ENCODE measurements at regions not wholly inside any gene's neighbourhood (a gene's known extent, or its start where the extent isn't known, plus 50 kb on each side); places are given as distances from the start of the nearest gene placed in this dataset.

GRCh38 chr18:73597832-73598615 lies 549.6 kb downstream of the FBXO15 start:
- ATAC-seq = no peak; the same call in 2 of the 3 replicates
- TF ChIP-seq TOX (CRISPR knock-in tag; IDR thresholded peaks at IDR 0.05; ENCODE audit: borderline replicate concordance) (no peak), TCF4 (CRISPR knock-in tag; IDR thresholded peaks at IDR 0.05; ENCODE audit: borderline replicate concordance) (no peak), GLIS3 (CRISPR knock-in tag; IDR thresholded peaks at IDR 0.05) (no peak)

GRCh38 chr18:73594749-73595148 lies 552.9 kb downstream of the FBXO15 start:
- ATAC-seq = no peak
- TF ChIP-seq ZNF70 (CRISPR knock-in tag; IDR thresholded peaks at IDR 0.05) (no peak), PPARA (CRISPR knock-in tag; IDR thresholded peaks at IDR 0.05; ENCODE audit: borderline replicate concordance) (no peak), RARB (CRISPR knock-in tag; IDR thresholded peaks at IDR 0.05) (no peak), GLIS3 (CRISPR knock-in tag; IDR thresholded peaks at IDR 0.05) (no peak), ZFP30 (CRISPR knock-in tag; IDR thresholded peaks at IDR 0.05) (no peak), SNAI2 (CRISPR knock-in tag; IDR thresholded peaks at IDR 0.05) (no peak), TCF4 (CRISPR knock-in tag; IDR thresholded peaks at IDR 0.05; ENCODE audit: borderline replicate concordance) (no peak)

- TF ChIP-seq PATZ1 (CRISPR knock-in tag; IDR thresholded peaks at IDR 0.05; ENCODE audit: borderline replicate concordance) = no peak
- no peak for TF ChIP-seq ZNF8 (CRISPR knock-in tag; IDR thresholded peaks at IDR 0.05)
- TF ChIP-seq ZFP30 (CRISPR knock-in tag; IDR thresholded peaks at IDR 0.05) = no peak
- TF ChIP-seq PPARA (CRISPR knock-in tag; IDR thresholded peaks at IDR 0.05; ENCODE audit: borderline replicate concordance) = no peak
- TF ChIP-seq RARB (CRISPR knock-in tag; IDR thresholded peaks at IDR 0.05) = no peak
- no peak for TF ChIP-seq ZNF70 (CRISPR knock-in tag; IDR thresholded peaks at IDR 0.05)
- no peak for TF ChIP-seq GLIS3 (CRISPR knock-in tag; IDR thresholded peaks at IDR 0.05)
- TF ChIP-seq ZC3H10 (CRISPR knock-in tag; IDR thresholded peaks at IDR 0.05) = no peak
- TF ChIP-seq CREB5 (CRISPR knock-in tag; IDR thresholded peaks at IDR 0.05; ENCODE audit: low read depth) = no peak
- ATAC-seq = no peak
Observed at GRCh38 chr18:73593207-73593606, 554.4 kb downstream of the FBXO15 start.

GRCh38 chr18:73590950-73591349 lies 556.7 kb downstream of the FBXO15 start:
- TF ChIP-seq ESRRG (CRISPR knock-in tag; IDR thresholded peaks at IDR 0.05) = no peak
- no peak for ATAC-seq

GRCh38 chr18:73579698-73580097 lies 567.9 kb downstream of the FBXO15 start:
- no peak for ATAC-seq
- no peak for TF ChIP-seq ZFP3 (CRISPR knock-in tag; IDR thresholded peaks at IDR 0.05)
- TF ChIP-seq CSRNP3 (CRISPR knock-in tag; IDR thresholded peaks at IDR 0.05) = no peak
- TF ChIP-seq TOX (CRISPR knock-in tag; IDR thresholded peaks at IDR 0.05; ENCODE audit: borderline replicate concordance) = no peak
- no peak for TF ChIP-seq BACH2 (CRISPR knock-in tag; IDR thresholded peaks at IDR 0.05; ENCODE audit: borderline replicate concordance)
- TF ChIP-seq ZNF8 (CRISPR knock-in tag; IDR thresholded peaks at IDR 0.05) = no peak
- TF ChIP-seq ZNF70 (CRISPR knock-in tag; IDR thresholded peaks at IDR 0.05) = no peak
- no peak for TF ChIP-seq ZC3H10 (CRISPR knock-in tag; IDR thresholded peaks at IDR 0.05)
- TF ChIP-seq PPARA (CRISPR knock-in tag; IDR thresholded peaks at IDR 0.05; ENCODE audit: borderline replicate concordance) = no peak
- TF ChIP-seq ZNF565 (CRISPR knock-in tag; conservative IDR thresholded peaks at IDR 0.05; ENCODE audit: low read depth) = no peak
- TF ChIP-seq PATZ1 (CRISPR knock-in tag; IDR thresholded peaks at IDR 0.05; ENCODE audit: borderline replicate concordance) = no peak
- no peak for TF ChIP-seq RARB (CRISPR knock-in tag; IDR thresholded peaks at IDR 0.05)
- no peak for TF ChIP-seq ZFP30 (CRISPR knock-in tag; IDR thresholded peaks at IDR 0.05)
- no peak for TF ChIP-seq TSHZ2 (CRISPR knock-in tag; IDR thresholded peaks at IDR 0.05)
- no peak for TF ChIP-seq ISL1 (CRISPR knock-in tag; IDR thresholded peaks at IDR 0.05)
- no peak for TF ChIP-seq ESRRG (CRISPR knock-in tag; IDR thresholded peaks at IDR 0.05)
- no peak for TF ChIP-seq TCF4 (CRISPR knock-in tag; IDR thresholded peaks at IDR 0.05; ENCODE audit: borderline replicate concordance)
- TF ChIP-seq CREB5 (CRISPR knock-in tag; IDR thresholded peaks at IDR 0.05; ENCODE audit: low read depth) = no peak
- TF ChIP-seq OSR1 (CRISPR knock-in tag; IDR thresholded peaks at IDR 0.05) = no peak
